Retinal pigment epithelial cell (primary cell): ENCODE measurements at regions not wholly inside any gene's neighbourhood (a gene's known extent, or its start where the extent isn't known, plus 50 kb on each side); places are given as distances from the start of the nearest gene placed in this dataset.

Source experiments
- DNase-seq: peaks from one replicate; pipeline ENCODE4 v3.0.0-alpha.2; 2010; ENCODE audit warnings: low read depth
- H3K4me3 ChIP-seq: 2 replicates; pipeline ENCODE4 v1.5.1; 2011; ENCODE audit warnings: mild to moderate bottlenecking, low read length, control low read depth, moderate library complexity
- CTCF ChIP-seq: conservative IDR thresholded peaks from 2 replicates; pipeline ENCODE4 v1.5.1; 2011; ENCODE audit warnings: low read depth, low read length, control low read depth, inconsistent platforms

GRCh38 chr10:65335311-65335710, 1590.5 kb upstream of the LRRTM3 start:
- no peak overlapping the region for H3K4me3 ChIP-seq
- no peak for TF ChIP-seq CTCF
- DNase-seq: no peak

GRCh38 chr10:65340340-65340739, 1585.5 kb upstream of the LRRTM3 start:
- TF ChIP-seq CTCF: no peak
- DNase-seq: no peak

GRCh38 chr10:65341323-65341925, 1584.4 kb upstream of the LRRTM3 start:
- DNase-seq: peak; percentile 66
- no peak for TF ChIP-seq CTCF
- no peak overlapping the region for H3K4me3 ChIP-seq

More at GRCh38 chr10:65340340-65340739, 1585.5 kb upstream of the LRRTM3 start:
- H3K4me3 ChIP-seq: no peak overlapping the region

- no peak for TF ChIP-seq CTCF
- no peak for DNase-seq
- no peak overlapping the region for H3K4me3 ChIP-seq
Measured at GRCh38 chr10:65342245-65342644, 1583.6 kb upstream of the LRRTM3 start.

- DNase-seq: no peak
- TF ChIP-seq CTCF: no peak
- no peak overlapping the region for H3K4me3 ChIP-seq
Measured at GRCh38 chr10:65346466-65346865, 1579.4 kb upstream of the LRRTM3 start.

- H3K4me3 ChIP-seq: no peak overlapping the region
- no peak for DNase-seq
- TF ChIP-seq CTCF: no peak
Measured at GRCh38 chr10:65348637-65349036, 1577.2 kb upstream of the LRRTM3 start.

GRCh38 chr10:65350611-65351010, 1575.2 kb upstream of the LRRTM3 start:
- no peak for DNase-seq
- H3K4me3 ChIP-seq: no peak overlapping the region
- TF ChIP-seq CTCF: no peak
